ENCODE measurements at regions not wholly inside any gene's neighbourhood (a gene's known extent, or its start where the extent isn't known, plus 50 kb on each side); places are given as distances from the start of the nearest gene placed in this dataset.

DNA sequence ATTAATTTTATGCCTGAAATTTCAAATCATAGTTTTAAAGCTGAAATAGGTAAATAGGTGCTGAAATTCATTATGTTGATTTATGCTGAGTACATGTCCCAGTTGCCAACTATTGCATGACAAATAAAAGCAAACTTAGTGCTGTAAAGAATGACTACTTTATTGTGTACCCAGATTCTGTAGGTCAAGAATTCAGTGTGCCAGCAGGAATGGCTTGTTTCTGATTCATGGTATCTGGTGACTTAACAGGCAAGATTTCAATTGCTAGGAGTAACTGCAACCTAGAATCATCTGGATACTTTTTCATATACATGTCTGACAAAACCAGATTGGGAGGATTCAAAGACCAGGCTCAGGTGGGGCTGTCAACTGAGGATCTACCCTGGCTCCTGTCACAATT is 678.4 kb upstream of the ADAMTS5 start:
- CTCF ChIA-PET, result no interaction called here
- H3K4me3 Mint-ChIP-seq, result no peak overlapping the region
- H3K27ac Mint-ChIP-seq, result no peak overlapping the region
- H3K36me3 Mint-ChIP-seq (ENCODE audit: low read depth), result no peaks in the 10 kb centered on the region
- DNase-seq, result no peak
- peaks cover 2% of the 10 kb centered on the region for H3K9me3 Mint-ChIP-seq
- no peaks in the 10 kb centered on the region for H3K27me3 Mint-ChIP-seq (ENCODE audit: low read depth)
- no peaks in the 10 kb centered on the region for H3K4me1 Mint-ChIP-seq (ENCODE audit: low read depth)
- intact Hi-C loops (cut with micrococcal nuclease), result no loop called here

- DNase-seq, result no peak
- no peaks in the 10 kb centered on the region for H3K27me3 Mint-ChIP-seq (ENCODE audit: low read depth)
- H3K4me3 Mint-ChIP-seq, result no peak overlapping the region
- H3K9me3 Mint-ChIP-seq, result peaks cover 2% of the 10 kb centered on the region
- intact Hi-C loops (cut with micrococcal nuclease), result no loop called here
- CTCF ChIA-PET, result no interaction called here
- H3K4me1 Mint-ChIP-seq (ENCODE audit: low read depth), result no peaks in the 10 kb centered on the region
- no peaks in the 10 kb centered on the region for H3K36me3 Mint-ChIP-seq (ENCODE audit: low read depth)
- no peak overlapping the region for H3K27ac Mint-ChIP-seq
Observed at GRCh38 chr21:27643326-27643725, 676.4 kb upstream of the ADAMTS5 start.

GRCh38 chr21:27639286-27639685 is 672.4 kb upstream of the ADAMTS5 start:
- H3K9me3 Mint-ChIP-seq, result peaks cover 4% of the 10 kb centered on the region
- H3K4me3 Mint-ChIP-seq, result no peak overlapping the region
- no peaks in the 10 kb centered on the region for H3K36me3 Mint-ChIP-seq (ENCODE audit: low read depth)
- CTCF ChIA-PET, result interaction anchor here (0.7 kb wide), 1 partner anchor 521 kb away, joined by 3 read pairs; no protein-coding TSS in a partner anchor
- intact Hi-C loops (cut with micrococcal nuclease), result no loop called here
- H3K27me3 Mint-ChIP-seq (ENCODE audit: low read depth), result no peaks in the 10 kb centered on the region
- H3K4me1 Mint-ChIP-seq (ENCODE audit: low read depth), result no peaks in the 10 kb centered on the region
- no peak overlapping the region for H3K27ac Mint-ChIP-seq
- DNase-seq, result no peak

- CTCF ChIA-PET, result no interaction called here
- intact Hi-C loops (cut with micrococcal nuclease), result no loop called here
- Mint-ChIP-seq H3K4me1 (ENCODE audit: low read depth) (no peaks in the 10 kb centered on the region), H3K36me3 (ENCODE audit: low read depth) (no peaks in the 10 kb centered on the region), H3K27ac (no peak overlapping the region), H3K4me3 (no peak overlapping the region), H3K9me3 (peaks cover 2% of the 10 kb centered on the region), H3K27me3 (ENCODE audit: low read depth) (no peaks in the 10 kb centered on the region)
- DNase-seq, result no peak
Observed at GRCh38 chr21:27636656-27637055, 669.8 kb upstream of the ADAMTS5 start.

DNA sequence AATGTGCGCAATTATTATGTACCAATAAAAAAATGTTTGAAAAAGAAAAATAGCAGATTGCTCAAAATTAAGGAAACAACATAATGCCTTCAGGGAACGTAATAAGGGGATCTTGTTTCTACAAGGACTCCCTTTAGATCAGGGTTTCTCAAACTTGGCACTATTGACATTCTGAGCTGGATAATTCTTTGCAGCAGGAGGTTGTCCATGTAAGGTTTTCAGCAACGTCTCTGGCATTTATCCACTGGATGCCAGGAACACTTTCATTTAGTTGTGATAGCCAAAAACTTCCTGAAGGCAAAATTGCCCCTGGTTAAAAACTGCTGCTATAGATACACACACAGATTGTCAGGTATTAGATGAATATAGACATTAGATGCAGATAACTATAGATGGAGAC is 666.7 kb upstream of the ADAMTS5 start:
- H3K4me1 Mint-ChIP-seq (ENCODE audit: low read depth), result no peaks in the 10 kb centered on the region
- intact Hi-C loops (cut with micrococcal nuclease), result no loop called here
- H3K27ac Mint-ChIP-seq, result no peak overlapping the region
- H3K4me3 Mint-ChIP-seq, result no peak overlapping the region
- H3K27me3 Mint-ChIP-seq (ENCODE audit: low read depth), result no peaks in the 10 kb centered on the region
- CTCF ChIA-PET, result no interaction called here
- no peak for DNase-seq
- H3K36me3 Mint-ChIP-seq (ENCODE audit: low read depth), result no peaks in the 10 kb centered on the region
- H3K9me3 Mint-ChIP-seq, result peaks cover 2% of the 10 kb centered on the region

GRCh38 chr21:27631471-27631870 is 664.6 kb upstream of the ADAMTS5 start:
- no peak overlapping the region for H3K4me3 Mint-ChIP-seq
- no peaks in the 10 kb centered on the region for H3K27me3 Mint-ChIP-seq (ENCODE audit: low read depth)
- H3K9me3 Mint-ChIP-seq, result no peaks in the 10 kb centered on the region
- H3K36me3 Mint-ChIP-seq (ENCODE audit: low read depth), result no peaks in the 10 kb centered on the region
- no peak for DNase-seq
- CTCF ChIA-PET, result no interaction called here
- intact Hi-C loops (cut with micrococcal nuclease), result no loop called here
- no peaks in the 10 kb centered on the region for H3K4me1 Mint-ChIP-seq (ENCODE audit: low read depth)
- H3K27ac Mint-ChIP-seq, result no peak overlapping the region

GRCh38 chr21:27622631-27623030 is 655.7 kb upstream of the ADAMTS5 start:
- Mint-ChIP-seq H3K36me3 (ENCODE audit: low read depth) (no peaks in the 10 kb centered on the region), H3K9me3 (peaks cover 3% of the 10 kb centered on the region), H3K4me3 (no peak overlapping the region), H3K27me3 (ENCODE audit: low read depth) (no peaks in the 10 kb centered on the region), H3K4me1 (ENCODE audit: low read depth) (no peaks in the 10 kb centered on the region), H3K27ac (no peak overlapping the region)
- CTCF ChIA-PET, result no interaction called here
- intact Hi-C loops (cut with micrococcal nuclease), result no loop called here
- DNase-seq, result no peak

DNA sequence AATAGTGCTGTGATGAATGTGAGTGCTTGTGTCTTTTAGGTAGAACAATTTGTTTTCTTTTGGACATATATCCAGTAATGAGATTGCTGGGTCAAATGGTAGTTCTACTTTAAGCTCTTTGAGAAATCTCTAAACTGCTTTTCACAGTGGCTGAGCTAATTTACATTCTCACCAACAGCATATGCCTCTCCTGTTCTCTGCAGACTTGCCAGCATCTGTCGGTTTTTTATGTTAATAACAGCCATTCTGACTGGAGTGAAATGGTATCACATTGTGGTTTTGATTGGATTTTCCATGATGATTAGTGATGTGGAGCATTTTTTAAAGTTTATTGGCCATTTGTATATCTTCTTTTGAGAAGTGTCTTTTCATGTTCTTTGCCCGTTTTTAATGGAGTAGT is 647.3 kb upstream of the ADAMTS5 start:
- DNase-seq, result no peak

GRCh38 chr21:27606422-27606821 is 639.5 kb upstream of the ADAMTS5 start:
- no peak for DNase-seq
- intact Hi-C loops (cut with micrococcal nuclease), result no loop called here
- no peaks in the 10 kb centered on the region for H3K27me3 Mint-ChIP-seq (ENCODE audit: low read depth)
- no peaks in the 10 kb centered on the region for H3K4me1 Mint-ChIP-seq (ENCODE audit: low read depth)
- H3K27ac Mint-ChIP-seq, result no peak overlapping the region
- CTCF ChIA-PET, result no interaction called here
- H3K9me3 Mint-ChIP-seq, result peaks cover 12% of the 10 kb centered on the region
- peaks cover 2% of the 10 kb centered on the region for H3K36me3 Mint-ChIP-seq (ENCODE audit: low read depth)
- H3K4me3 Mint-ChIP-seq, result no peak overlapping the region

More for the DNA sequence above, 647.3 kb upstream of the ADAMTS5 start:
- peaks cover 3% of the 10 kb centered on the region for H3K9me3 Mint-ChIP-seq
- intact Hi-C loops (cut with micrococcal nuclease), result no loop called here
- H3K4me3 Mint-ChIP-seq, result no peak overlapping the region
- CTCF ChIA-PET, result no interaction called here
- no peak overlapping the region for H3K27ac Mint-ChIP-seq
- no peaks in the 10 kb centered on the region for H3K4me1 Mint-ChIP-seq (ENCODE audit: low read depth)
- no peaks in the 10 kb centered on the region for H3K27me3 Mint-ChIP-seq (ENCODE audit: low read depth)
- no peaks in the 10 kb centered on the region for H3K36me3 Mint-ChIP-seq (ENCODE audit: low read depth)

DNA sequence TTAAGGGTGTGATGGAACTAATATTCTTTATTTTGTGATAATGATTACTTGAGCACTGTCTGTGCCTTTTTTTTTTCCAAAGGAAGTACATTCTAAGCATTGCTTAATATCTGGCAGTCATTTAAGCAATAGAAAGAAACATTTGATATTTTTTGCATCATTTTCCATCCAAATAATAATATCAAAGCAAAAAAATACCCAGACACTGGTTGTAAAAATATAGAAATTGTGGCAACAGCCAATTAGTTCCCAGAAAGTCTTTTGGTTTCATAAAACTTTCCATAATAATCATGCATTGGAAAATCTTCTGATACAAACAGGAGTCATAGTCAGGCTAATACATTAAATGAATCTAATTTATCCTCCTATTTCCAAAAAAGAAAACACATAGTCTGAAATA is 629.3 kb upstream of the ADAMTS5 start:
- Mint-ChIP-seq H3K27ac (no peak overlapping the region), H3K27me3 (ENCODE audit: low read depth) (no peaks in the 10 kb centered on the region), H3K36me3 (ENCODE audit: low read depth) (no peaks in the 10 kb centered on the region), H3K4me3 (no peak overlapping the region), H3K4me1 (ENCODE audit: low read depth) (no peaks in the 10 kb centered on the region), H3K9me3 (peaks cover 4% of the 10 kb centered on the region)
- CTCF ChIA-PET, result interaction anchor here (0.6 kb wide), 1 partner anchor 264 kb away, joined by 3 read pairs; no protein-coding TSS in a partner anchor
- intact Hi-C loops (cut with micrococcal nuclease), result no loop called here
- no peak for DNase-seq

- H3K27ac Mint-ChIP-seq, result no peak overlapping the region
- H3K9me3 Mint-ChIP-seq, result peaks cover 6% of the 10 kb centered on the region
- H3K27me3 Mint-ChIP-seq (ENCODE audit: low read depth), result no peaks in the 10 kb centered on the region
- H3K4me1 Mint-ChIP-seq (ENCODE audit: low read depth), result no peaks in the 10 kb centered on the region
- DNase-seq, result no peak
- intact Hi-C loops (cut with micrococcal nuclease), result no loop called here
- no peaks in the 10 kb centered on the region for H3K36me3 Mint-ChIP-seq (ENCODE audit: low read depth)
- no peak overlapping the region for H3K4me3 Mint-ChIP-seq
- CTCF ChIA-PET, result interaction anchor here (0.6 kb wide), 1 partner anchor 264 kb away, joined by 3 read pairs; no protein-coding TSS in a partner anchor
Observed at GRCh38 chr21:27595716-27596115, 628.8 kb upstream of the ADAMTS5 start.

DNA sequence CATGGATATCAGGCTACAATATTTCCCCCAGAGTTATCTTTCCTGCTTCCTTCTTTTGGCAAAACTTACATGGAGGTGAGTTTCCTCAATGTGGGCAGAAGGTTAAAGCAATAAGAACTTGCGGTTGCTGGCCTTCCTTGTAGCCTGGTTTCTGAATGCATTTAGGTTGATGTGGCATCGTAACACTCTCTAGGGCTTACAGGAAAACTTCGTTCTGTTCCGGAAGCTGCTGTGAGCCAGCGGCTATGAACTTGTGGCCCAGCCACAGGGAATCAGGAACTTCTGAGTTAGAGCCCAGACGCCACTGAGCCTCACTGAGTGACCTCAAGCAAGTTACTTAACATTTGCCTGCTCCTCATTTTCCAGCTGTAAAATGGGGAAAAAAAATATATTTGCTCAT is 623.4 kb upstream of the ADAMTS5 start:
- Mint-ChIP-seq H3K9me3 (peaks cover 2% of the 10 kb centered on the region), H3K27ac (no peak overlapping the region), H3K27me3 (ENCODE audit: low read depth) (no peaks in the 10 kb centered on the region), H3K36me3 (ENCODE audit: low read depth) (no peaks in the 10 kb centered on the region), H3K4me3 (no peak overlapping the region), H3K4me1 (ENCODE audit: low read depth) (no peaks in the 10 kb centered on the region)
- DNase-seq, result no peak
- CTCF ChIA-PET, result no interaction called here
- intact Hi-C loops (cut with micrococcal nuclease), result no loop called here

DNA sequence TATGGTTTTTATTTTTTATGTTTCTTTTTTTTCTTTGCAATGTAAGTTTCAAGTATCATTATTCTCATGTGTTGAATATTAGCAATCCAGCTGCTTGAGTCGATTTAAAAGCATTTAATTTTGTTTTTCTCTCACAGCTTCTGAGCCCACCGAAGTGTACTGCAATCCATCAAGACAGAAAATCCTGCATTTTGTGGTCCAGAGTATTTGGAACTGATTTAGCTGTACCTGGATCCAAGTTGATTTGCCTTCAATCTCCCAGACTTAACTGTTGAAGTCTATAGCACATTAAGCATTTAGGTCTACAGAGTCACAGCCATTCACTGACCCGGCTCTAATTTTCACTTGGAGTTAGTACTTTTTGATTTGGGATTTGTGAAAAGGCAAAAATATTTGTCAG is 622.9 kb upstream of the ADAMTS5 start:
- intact Hi-C loops (cut with micrococcal nuclease), result no loop called here
- no peak overlapping the region for H3K4me3 Mint-ChIP-seq
- no peaks in the 10 kb centered on the region for H3K27me3 Mint-ChIP-seq (ENCODE audit: low read depth)
- H3K36me3 Mint-ChIP-seq (ENCODE audit: low read depth), result no peaks in the 10 kb centered on the region
- CTCF ChIA-PET, result no interaction called here
- no peaks in the 10 kb centered on the region for H3K4me1 Mint-ChIP-seq (ENCODE audit: low read depth)
- DNase-seq, result no peak
- H3K9me3 Mint-ChIP-seq, result peaks cover 2% of the 10 kb centered on the region
- H3K27ac Mint-ChIP-seq, result no peak overlapping the region

GRCh38 chr21:27586986-27587385 is 620.1 kb upstream of the ADAMTS5 start:
- Mint-ChIP-seq H3K36me3 (ENCODE audit: low read depth) (no peaks in the 10 kb centered on the region), H3K27ac (no peak overlapping the region), H3K27me3 (ENCODE audit: low read depth) (no peaks in the 10 kb centered on the region), H3K4me1 (ENCODE audit: low read depth) (no peaks in the 10 kb centered on the region), H3K4me3 (no peak overlapping the region), H3K9me3 (peaks cover 2% of the 10 kb centered on the region)
- CTCF ChIA-PET, result no interaction called here
- intact Hi-C loops (cut with micrococcal nuclease), result no loop called here
- no peak for DNase-seq

Measured in activated naive CD4-positive, alpha-beta T cell treated with anti-CD3 and anti-CD28 coated beads for 36 hours (primary cell).